ENCODE measurements at regions not wholly inside any gene's neighbourhood (a gene's known extent, or its start where the extent isn't known, plus 50 kb on each side); places are given as distances from the start of the nearest gene placed in this dataset.

- no peak overlapping the region for H3K4me3 ChIP-seq
- intact Hi-C loops (cut with micrococcal nuclease; ENCODE audit: unreplicated experiment) = no loop called here
- no peak for DNase-seq
- H4K20me1 ChIP-seq (ENCODE audit: insufficient read depth) = no peaks in the 10 kb centered on the region
- H3K4me1 ChIP-seq (replicated peaks; ENCODE audit: insufficient read depth) = no peaks in the 10 kb centered on the region
- H3K9me2 ChIP-seq (ENCODE audit: insufficient read depth) = no peaks in the 10 kb centered on the region
- CTCF ChIA-PET = no interaction called here
- H3K79me2 ChIP-seq (ENCODE audit: low read depth) = no peaks in the 10 kb centered on the region
- no peaks in the 10 kb centered on the region for H3K36me3 ChIP-seq (ENCODE audit: low read depth)
- BruUV-seq (replicated peaks) = no TSS peak
- H3K4me2 ChIP-seq = no peak overlapping the region
- no peaks in the 10 kb centered on the region for H3K9me3 ChIP-seq (ENCODE audit: insufficient read depth, low read depth)
- POLR2A ChIA-PET (ENCODE audit: unreplicated experiment) = no interaction called here
- H3K27me3 ChIP-seq (ENCODE audit: insufficient read depth, low read depth) = peaks cover 5% of the 10 kb centered on the region; the same call in 1 of the 2 replicates
- no peak overlapping the region for H3K27ac ChIP-seq
- no peaks in the 10 kb centered on the region for H3F3A ChIP-seq (ENCODE audit: insufficient read depth, low read depth)
- H2AFZ ChIP-seq = no peak overlapping the region
- no peak for TF ChIP-seq CTCF (conservative IDR thresholded peaks at IDR 0.05)
- no peak for TF ChIP-seq EZH2 (IDR thresholded peaks at IDR 0.05; ENCODE audit: low read depth)
Observed at GRCh38 chr13:22538400-22538799, 642.4 kb upstream of the SGCG start.

GRCh38 chr13:22549126-22549525, 631.7 kb upstream of the SGCG start:
- H4K20me1 ChIP-seq (ENCODE audit: insufficient read depth) = no peaks in the 10 kb centered on the region
- TF ChIP-seq EZH2 (IDR thresholded peaks at IDR 0.05; ENCODE audit: low read depth) (no peak), CTCF (conservative IDR thresholded peaks at IDR 0.05) (no peak)
- H3K4me2 ChIP-seq = no peak overlapping the region
- no peaks in the 10 kb centered on the region for H3K36me3 ChIP-seq (ENCODE audit: low read depth)
- DNase-seq = no peak
- H3K9me3 ChIP-seq (ENCODE audit: insufficient read depth, low read depth) = no peaks in the 10 kb centered on the region
- no peak overlapping the region for H2AFZ ChIP-seq
- intact Hi-C loops (cut with micrococcal nuclease; ENCODE audit: unreplicated experiment) = no loop called here
- ChIA-PET POLR2A (ENCODE audit: unreplicated experiment) (no interaction called here), CTCF (no interaction called here)
- H3K4me1 ChIP-seq (replicated peaks; ENCODE audit: insufficient read depth) = no peaks in the 10 kb centered on the region
- H3K4me3 ChIP-seq = no peak overlapping the region
- no TSS peak for BruUV-seq (replicated peaks)
- no peaks in the 10 kb centered on the region for H3F3A ChIP-seq (ENCODE audit: insufficient read depth, low read depth)
- no peaks in the 10 kb centered on the region for H3K79me2 ChIP-seq (ENCODE audit: low read depth)
- H3K27me3 ChIP-seq (ENCODE audit: insufficient read depth, low read depth) = peaks cover 4% of the 10 kb centered on the region; the same call in 1 of the 2 replicates
- H3K9me2 ChIP-seq (ENCODE audit: insufficient read depth) = no peaks in the 10 kb centered on the region
- no peak overlapping the region for H3K27ac ChIP-seq

- Histone ChIP-seq H3K27ac (no peak overlapping the region), H3K79me2 (ENCODE audit: low read depth) (no peaks in the 10 kb centered on the region), H4K20me1 (ENCODE audit: insufficient read depth) (no peaks in the 10 kb centered on the region), H3F3A (ENCODE audit: insufficient read depth, low read depth) (no peaks in the 10 kb centered on the region), H3K9me3 (ENCODE audit: insufficient read depth, low read depth) (no peaks in the 10 kb centered on the region), H2AFZ (no peak overlapping the region), H3K36me3 (ENCODE audit: low read depth) (no peaks in the 10 kb centered on the region), H3K4me2 (no peak overlapping the region), H3K27me3 (ENCODE audit: insufficient read depth, low read depth) (no peaks in the 10 kb centered on the region), H3K9me2 (ENCODE audit: insufficient read depth) (no peaks in the 10 kb centered on the region; the same call in 1 of the 2 replicates), H3K4me3 (no peak overlapping the region), H3K4me1 (replicated peaks; ENCODE audit: insufficient read depth) (no peaks in the 10 kb centered on the region)
- ChIA-PET CTCF (no interaction called here), POLR2A (ENCODE audit: unreplicated experiment) (no interaction called here)
- no TSS peak for BruUV-seq (replicated peaks)
- intact Hi-C loops (cut with micrococcal nuclease; ENCODE audit: unreplicated experiment) = no loop called here
- no peak for DNase-seq
- no peak for TF ChIP-seq CTCF (conservative IDR thresholded peaks at IDR 0.05)
Observed at GRCh38 chr13:22561581-22561980, 619.2 kb upstream of the SGCG start.
